HepG2 (cell line): ENCODE measurements at regions not wholly inside any gene's neighbourhood (a gene's known extent, or its start where the extent isn't known, plus 50 kb on each side); places are given as distances from the start of the nearest gene placed in this dataset.

Source experiments
- ATAC-seq: fragments of 200-7000 bp; cut with Tn5 transposase; 3 replicates; pipeline ENCODE4 v1.9.1; 2020; ENCODE audit warnings: mild to moderate bottlenecking, moderate library complexity
- BruUV-seq: library from RNA; stranded (reverse); fragments of 400-500 nt; replicated peaks from 2 replicates; lab custom pipeline; 2021; lab: Mats Ljungman, UMichigan
- CTCF ChIA-PET: fragments of 300-600 bp; formaldehyde crosslinking; extraction: SDS; loops from one replicate; lab custom pipeline; 2021; ENCODE audit warnings: low total read pairs, inconsistent platforms, low intra/inter-chr PET ratio; lab: Yijun Ruan, JAX
- POLR2A ChIA-PET: fragments of 350-600 bp; sonication (Branson Sonifier 250); formaldehyde crosslinking; loops from one replicate; lab custom pipeline; 2020; ENCODE audit warnings: antibody characterized with exemption, inconsistent platforms; lab: Yijun Ruan, JAX
- DNase-seq: peaks from one replicate; pipeline ENCODE4 v3.0.0-alpha.2; 2015; ENCODE audit warnings: low spot score
- FAIRE-seq: peaks from 3 replicates; lab custom pipeline; 2011; peaks lifted over from hg19 to GRCh38; lab: Jason Lieb, UNC
- H2AFZ ChIP-seq: one replicate; pipeline ENCODE4 v1.6.1; 2011; ENCODE audit warnings: low read length, inconsistent platforms
- H3K27ac ChIP-seq: fragments of 300-600 bp; 3 replicates; pipeline ENCODE4 v1.8.0; 2011; ENCODE audit warnings: mixed run types, mild to moderate bottlenecking, mixed read lengths, low read length, inconsistent platforms; ENCODE audit not compliant: insufficient read depth; ENCODE audit errors: extremely low read length
- H3K27me3 ChIP-seq, 2 experiments: fragments of 200-600 bp in 1 of 2; 2 replicates in 1 of 2; 3 replicates in 1 of 2; pipeline versions ENCODE4 v1.6.0 to v1.8.0; 2011; ENCODE audit warnings: low read length in 2 of 2, mild to moderate bottlenecking in 2 of 2, moderate library complexity in 2 of 2, inconsistent platforms in 1 of 2; ENCODE audit not compliant: insufficient read depth in 2 of 2, control insufficient read depth in 1 of 2
- H3K36me3 ChIP-seq, 2 experiments: fragments of 200-600 bp in 1 of 2; replicated peaks in 1 of 2; 2 replicates in 1 of 2; 3 replicates in 1 of 2; pipeline versions ENCODE4 v1.5.1 to v1.8.0; 2011; ENCODE audit warnings: low read length in 2 of 2, inconsistent platforms in 1 of 2; ENCODE audit not compliant: insufficient read depth in 2 of 2, control insufficient read depth in 1 of 2
- H3K4me1 ChIP-seq: 2 replicates; pipeline ENCODE4 v1.5.1; 2012; ENCODE audit warnings: low read length, inconsistent platforms; ENCODE audit not compliant: insufficient read depth
- H3K4me2 ChIP-seq: 2 replicates; pipeline ENCODE4 v1.6.0; 2011; ENCODE audit warnings: low read depth, low read length, inconsistent platforms
- H3K4me3 ChIP-seq, 3 experiments: fragments of 200-600 bp in 1 of 3; sonication (generic), shearing (Covaris generic) in 1 of 3; replicated peaks in 1 of 3; 2 replicates each; pipeline ENCODE4 v1.5.1; 2011 to 2016; ENCODE audit warnings: low read length in 3 of 3, inconsistent platforms in 2 of 3, low read depth in 2 of 3, mild to moderate bottlenecking in 2 of 3, control low read depth in 1 of 3, mixed read lengths in 1 of 3; ENCODE audit not compliant: insufficient read depth in 1 of 3
- H3K79me2 ChIP-seq: one replicate; pipeline ENCODE4 v1.6.1; 2011; ENCODE audit warnings: low read length, inconsistent platforms; ENCODE audit not compliant: insufficient read depth
- H3K9ac ChIP-seq: 2 replicates; pipeline ENCODE4 v1.6.0; 2011; ENCODE audit warnings: mild to moderate bottlenecking, low read depth, low read length, inconsistent platforms; ENCODE audit not compliant: insufficient read depth
- H3K9me3 ChIP-seq: 2 replicates; pipeline ENCODE4 v1.5.1; 2012; ENCODE audit warnings: mild to moderate bottlenecking, low read length
- H4K20me1 ChIP-seq: 2 replicates; pipeline ENCODE4 v1.6.0; 2011; ENCODE audit warnings: inconsistent platforms, mild to moderate bottlenecking, low read length, moderate library complexity; ENCODE audit not compliant: insufficient read depth
- CCDC6 ChIP-seq: sonication (generic); formaldehyde crosslinking; IDR thresholded peaks from 2 replicates; pipeline ENCODE4 v1.8.1; 2022; ENCODE audit warnings: mild to moderate bottlenecking, missing genetic modification reagents, moderate library complexity
- FOXO1 ChIP-seq: sonication (generic); formaldehyde crosslinking; IDR thresholded peaks from 2 replicates; pipeline ENCODE4 v1.4.0; 2020; ENCODE audit warnings: missing genetic modification reagents
- NBN ChIP-seq: fragments of 450-650 bp; conservative IDR thresholded peaks from 2 replicates; pipeline ENCODE4 v1.6.1; 2017
- NFKBIZ ChIP-seq: IDR thresholded peaks from 2 replicates; pipeline ENCODE4 v1.6.1; 2018; ENCODE audit warnings: missing genetic modification reagents, missing compliant biosample characterization
- SP140L ChIP-seq: sonication (generic); formaldehyde crosslinking; IDR thresholded peaks from 2 replicates; pipeline ENCODE4 v1.4.0; 2020; ENCODE audit warnings: missing genetic modification reagents, borderline replicate concordance
- UBTF ChIP-seq: sonication (generic); formaldehyde crosslinking; IDR thresholded peaks from 2 replicates; pipeline ENCODE4 v1.4.0; 2020; ENCODE audit warnings: mild to moderate bottlenecking, missing genetic modification reagents
- ZNF574 ChIP-seq: sonication (generic); formaldehyde crosslinking; IDR thresholded peaks from 2 replicates; pipeline ENCODE4 v1.4.0; 2020; ENCODE audit warnings: missing genetic modification reagents
- ZSCAN22 ChIP-seq: sonication (generic); formaldehyde crosslinking; IDR thresholded peaks from 2 replicates; pipeline ENCODE4 v1.4.0; 2020; ENCODE audit warnings: mild to moderate bottlenecking, missing genetic modification reagents
- WGBS: methylation state at CpG from one replicate; pipeline ENCODE4 v1.1.6; 2017; ENCODE audit warnings: low lambda C conversion rate; 5-methylcytosine and 5-hydroxymethylcytosine counted together
- in situ Hi-C: cut with HindIII; loops from 2 replicates; pipeline ENCODE4 v1.10.0; 2017; ENCODE audit warnings: low pct_unique_long_range_greater_than_20kb; ENCODE audit not compliant: extremely low pct_ligation_motif_present
- intact Hi-C: fragments of 100-400 bp; cut with micrococcal nuclease; formaldehyde crosslinking; loops from one replicate; pipeline ENCODE4 v1.10.0; 2022; ENCODE audit not compliant: unreplicated experiment

DNA sequence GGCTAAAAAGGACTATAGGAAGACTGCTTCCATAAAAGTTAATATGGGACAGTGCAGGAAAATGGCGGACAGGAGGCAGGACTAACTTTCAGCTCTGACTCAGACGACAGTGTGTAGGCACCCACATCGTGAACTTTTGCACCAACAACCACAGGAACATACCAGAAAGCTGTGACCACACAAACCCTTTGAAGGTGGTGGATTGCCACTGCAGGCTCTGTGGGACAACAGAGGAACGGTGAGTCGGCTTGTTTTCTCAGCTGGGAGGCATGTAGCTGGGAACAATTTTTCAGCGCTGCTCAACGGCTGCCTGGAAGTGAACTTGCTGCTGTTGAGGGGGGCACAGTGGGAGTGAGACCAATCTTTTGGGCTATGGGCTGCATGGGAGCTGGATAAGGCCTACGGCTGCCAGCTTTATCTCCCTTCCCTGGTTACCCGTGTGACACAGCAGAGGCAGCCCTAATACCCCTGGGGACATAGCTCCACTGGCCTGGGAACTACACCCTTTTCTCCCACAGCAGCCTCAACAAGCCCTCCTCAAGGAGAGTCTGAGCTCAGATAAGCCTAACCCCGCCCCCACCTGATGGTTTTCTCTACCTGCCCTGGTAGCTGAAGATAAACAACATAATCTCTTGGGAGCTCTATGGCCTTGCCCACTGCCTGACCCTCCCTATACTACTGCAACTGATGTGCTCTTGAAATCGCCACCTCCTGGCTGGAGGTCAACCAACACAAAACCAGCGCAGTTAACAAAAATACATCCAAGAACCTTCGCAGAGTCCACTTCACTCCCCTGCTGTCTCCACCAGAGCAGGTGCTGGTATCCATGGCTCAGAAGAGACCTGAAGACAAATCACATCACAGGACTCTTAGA is 1537.0 kb downstream of the C4orf33 start:
- no peaks in the 10 kb centered on the region for H3K4me1 ChIP-seq
- no peaks in the 10 kb centered on the region for H3K79me2 ChIP-seq
- peak; percentile 10 for DNase-seq
- in situ Hi-C loops, result no loop called here
- H4K20me1 ChIP-seq, result no peaks in the 10 kb centered on the region
- intact Hi-C loops, result no loop called here
- H3K27ac ChIP-seq, result no peak overlapping the region
- no peaks in the 10 kb centered on the region for H3K36me3 ChIP-seq
- no TSS peak for BruUV-seq
- no peak overlapping the region for H3K4me3 ChIP-seq
- no peak for TF ChIP-seq NBN
- no peak for TF ChIP-seq NFKBIZ (CRISPR knock-in tag)
- TF ChIP-seq ZSCAN22, result no peak
- no peak for TF ChIP-seq CCDC6 (CRISPR knock-in tag)
- peak; percentile 92 for TF ChIP-seq ZNF574 (CRISPR knock-in tag)
- no peak for TF ChIP-seq SP140L (CRISPR knock-in tag)
- no peak for TF ChIP-seq UBTF (CRISPR knock-in tag)
- TF ChIP-seq FOXO1, result no peak
- WGBS, result 37% methylated on average over 11 of the region's 13 CpGs
- H2AFZ ChIP-seq, result no peak overlapping the region
- ChIA-PET CTCF (no interaction called here), POLR2A (no interaction called here)
- H3K9ac ChIP-seq, result no peak overlapping the region
- no peak overlapping the region for H3K4me2 ChIP-seq
- no peaks in the 10 kb centered on the region for H3K27me3 ChIP-seq
- no peak for FAIRE-seq
- ATAC-seq, result peak; percentile 56
- no peaks in the 10 kb centered on the region for H3K9me3 ChIP-seq
